K562 (cell line): ENCODE measurements at regions not wholly inside any gene's neighbourhood (a gene's known extent, or its start where the extent isn't known, plus 50 kb on each side); places are given as distances from the start of the nearest gene placed in this dataset.

Experiments
- CHD2 ChIP-seq: IDR thresholded peaks from 2 replicates; pipeline ENCODE4 v1.6.1; 2011; ENCODE audit warnings: low read depth, low read length
- ELK1 ChIP-seq: sonication (generic); formaldehyde crosslinking; IDR thresholded peaks from 2 replicates; pipeline ENCODE4 v1.8.1; 2022; ENCODE audit warnings: missing genetic modification reagents
- ETV6 ChIP-seq, 3 experiments: fragments of 150-350 bp in 1 of 3; sonication (generic) in 1 of 3; formaldehyde crosslinking in 1 of 3; IDR thresholded peaks; 2 replicates each; pipeline versions ENCODE4 v1.6.1 to v1.8.0; 2014 to 2022; ENCODE audit warnings: borderline replicate concordance in 2 of 3, low read depth in 2 of 3, antibody characterized with exemption in 1 of 3, low read length in 1 of 3, mild to moderate bottlenecking in 1 of 3, missing genetic modification reagents in 1 of 3
- POLR2A ChIP-seq: fragments of 450-650 bp; conservative IDR thresholded peaks from 2 replicates; pipeline ENCODE4 v1.6.1; 2016
- TAF1 ChIP-seq: IDR thresholded peaks from 2 replicates; pipeline ENCODE4 v1.6.1; 2011; ENCODE audit warnings: mild to moderate bottlenecking, low read length, moderate library complexity; ENCODE audit not compliant: insufficient read depth, control insufficient read depth, severe bottlenecking; ENCODE audit errors: extremely low read depth
- ZFP1 ChIP-seq: fragments of 450-650 bp; formaldehyde crosslinking; IDR thresholded peaks from 2 replicates; pipeline ENCODE4 v1.4.0; 2020; ENCODE audit warnings: mild to moderate bottlenecking, mixed read lengths
- TF ChIP-seq, protein P1 (sequence below), 3 experiments: IDR thresholded peaks in 2 of 3; conservative IDR thresholded peaks in 1 of 3; 2 replicates each; pipeline ENCODE4 v1.5.1; 2011 to 2012; ENCODE audit warnings: low read length in 3 of 3, mild to moderate bottlenecking in 3 of 3, control low read depth in 2 of 3, improper control_type of control experiment in 1 of 3, inconsistent platforms in 1 of 3, low read depth in 1 of 3, mixed read lengths in 1 of 3, moderate library complexity in 1 of 3; ENCODE audit not compliant: insufficient read depth in 2 of 3

- TF ChIP-seq POLR2A (no peak), TAF1 (no peak), ZFP1 (CRISPR knock-in tag) (no peak), CHD2 (no peak), ELK1 (no peak), ETV6 (IDR thresholded peaks at IDR 0.05; ENCODE audit: borderline replicate concordance in 1 of 2, low read depth in 2 of 2, low read length in 1 of 2) (no peak), ETV6 (CRISPR knock-in tag; IDR thresholded peaks at IDR 0.05; ENCODE audit: borderline replicate concordance) (no peak)
- TF ChIP-seq, protein P1, sequence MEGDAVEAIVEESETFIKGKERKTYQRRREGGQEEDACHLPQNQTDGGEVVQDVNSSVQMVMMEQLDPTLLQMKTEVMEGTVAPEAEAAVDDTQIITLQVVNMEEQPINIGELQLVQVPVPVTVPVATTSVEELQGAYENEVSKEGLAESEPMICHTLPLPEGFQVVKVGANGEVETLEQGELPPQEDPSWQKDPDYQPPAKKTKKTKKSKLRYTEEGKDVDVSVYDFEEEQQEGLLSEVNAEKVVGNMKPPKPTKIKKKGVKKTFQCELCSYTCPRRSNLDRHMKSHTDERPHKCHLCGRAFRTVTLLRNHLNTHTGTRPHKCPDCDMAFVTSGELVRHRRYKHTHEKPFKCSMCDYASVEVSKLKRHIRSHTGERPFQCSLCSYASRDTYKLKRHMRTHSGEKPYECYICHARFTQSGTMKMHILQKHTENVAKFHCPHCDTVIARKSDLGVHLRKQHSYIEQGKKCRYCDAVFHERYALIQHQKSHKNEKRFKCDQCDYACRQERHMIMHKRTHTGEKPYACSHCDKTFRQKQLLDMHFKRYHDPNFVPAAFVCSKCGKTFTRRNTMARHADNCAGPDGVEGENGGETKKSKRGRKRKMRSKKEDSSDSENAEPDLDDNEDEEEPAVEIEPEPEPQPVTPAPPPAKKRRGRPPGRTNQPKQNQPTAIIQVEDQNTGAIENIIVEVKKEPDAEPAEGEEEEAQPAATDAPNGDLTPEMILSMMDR (IDR thresholded peaks at IDR 0.05 in 2 of 3, conservative IDR thresholded peaks at IDR 0.05 in 1 of 3; ENCODE audit: insufficient read depth in 2 of 3, low read depth in 1 of 3, low read length in 3 of 3): no peak
Measured at GRCh38 chr5:112018846-112019245, 261.9 kb upstream of the NREP start.
